NCI-H187 (cell line): ENCODE measurements at regions not wholly inside any gene's neighbourhood (a gene's known extent, or its start where the extent isn't known, plus 50 kb on each side); places are given as distances from the start of the nearest gene placed in this dataset.
"Not testable (repeated sequence)": the region's sequence is repeated elsewhere in the genome, so short reads cannot be mapped to it uniquely, and the experiment has no call there.

Experiments used
- DNase-seq, 2 experiments: peaks; one replicate each; lab custom pipeline; 2025; lab: John Stamatoyannopoulos, UW

- no peak for DNase-seq
These were observed 115.2 kb upstream of the IFNE start for GRCh38 chr9:21597284-21597683.

DNA sequence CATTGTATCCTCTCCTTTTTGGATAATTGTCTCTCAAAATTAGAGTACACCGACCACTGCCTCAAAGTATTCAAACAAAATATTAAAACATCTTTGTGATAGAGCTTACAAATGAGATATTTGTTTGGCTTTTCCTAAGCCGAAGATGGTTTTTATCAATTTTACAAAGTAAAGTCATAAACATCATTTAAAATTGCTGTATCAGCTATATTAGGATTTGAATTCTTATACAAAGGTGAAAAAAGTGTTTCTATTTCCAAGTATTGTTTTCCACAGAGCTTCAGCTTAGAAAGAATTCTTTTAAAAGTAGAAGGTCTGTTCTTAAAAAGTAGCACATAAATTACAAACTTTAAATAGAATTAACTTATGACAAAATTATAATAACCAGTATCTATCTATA is 116.6 kb upstream of the IFNE start:
- DNase-seq: no peak

GRCh38 chr9:21605489-21605931 is 123.4 kb upstream of the IFNE start:
- no peak for DNase-seq

GRCh38 chr9:21607576-21607975 is 125.5 kb upstream of the IFNE start:
- no peak for DNase-seq

GRCh38 chr9:21608200-21608599 is 126.1 kb upstream of the IFNE start:
- no peak for DNase-seq

- DNase-seq: no peak
These were observed 127.4 kb upstream of the IFNE start for GRCh38 chr9:21609506-21609905.

DNA sequence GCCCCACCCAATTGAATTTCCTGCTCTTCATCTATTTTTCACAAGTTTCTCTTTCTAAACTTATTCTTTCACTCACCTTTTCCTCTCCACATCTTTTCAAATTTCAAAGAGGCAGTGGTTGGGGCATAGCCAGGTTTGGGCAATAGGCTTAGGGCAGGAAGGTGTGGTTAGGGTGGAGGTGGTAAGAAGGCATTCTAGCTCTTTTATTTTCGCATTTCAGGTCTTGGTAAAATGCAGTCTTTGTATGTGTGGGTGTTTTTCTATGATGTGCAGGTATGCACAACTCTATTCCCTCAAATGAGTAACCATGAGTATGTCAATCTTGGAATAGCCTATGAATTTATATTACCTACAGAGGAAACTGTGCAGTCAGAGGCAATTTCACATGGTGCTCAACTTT is 129.8 kb upstream of the IFNE start:
- DNase-seq: no peak

DNA sequence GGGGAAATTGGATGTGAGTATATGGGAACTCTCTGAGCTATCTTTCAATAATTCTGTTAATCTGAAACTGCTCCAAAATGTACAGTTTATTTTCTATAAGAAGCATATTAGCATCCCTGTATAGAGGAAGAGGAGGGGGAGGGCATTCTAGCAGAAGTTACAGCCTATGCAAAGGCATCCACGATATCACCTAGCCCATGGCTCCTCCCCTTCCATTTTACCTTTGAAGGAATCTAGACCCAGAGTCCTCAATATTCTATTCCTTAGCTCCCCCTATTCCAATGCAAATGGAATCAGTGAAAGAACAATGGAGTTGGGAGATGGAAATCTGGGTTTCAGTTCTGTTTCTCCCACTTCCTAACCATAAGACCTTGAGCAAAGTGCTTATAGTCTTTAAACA is 132.9 kb upstream of the IFNE start:
- DNase-seq: no peak

DNA sequence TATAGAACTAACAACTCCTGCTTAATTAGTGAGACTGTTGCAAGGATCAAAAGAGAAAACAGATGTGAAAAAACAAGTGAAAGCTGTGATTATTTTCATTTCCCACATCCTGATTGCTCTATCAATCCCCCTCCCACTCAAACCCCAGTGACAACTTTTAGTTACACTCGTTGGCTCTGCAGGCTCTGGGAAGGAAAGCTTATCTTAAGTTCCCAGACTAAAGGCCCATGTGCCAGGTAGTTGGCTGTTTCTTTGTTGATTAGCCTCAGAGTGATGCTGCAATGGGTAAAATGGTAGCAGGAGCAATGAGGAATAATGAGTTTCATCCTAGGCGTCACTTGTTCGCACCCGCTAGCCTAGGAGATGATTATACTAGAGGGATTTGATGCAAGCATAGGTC is 133.3 kb upstream of the IFNE start:
- no peak for DNase-seq

- no peak for DNase-seq
These were observed 134.1 kb upstream of the IFNE start for GRCh38 chr9:21616082-21616778.

DNA sequence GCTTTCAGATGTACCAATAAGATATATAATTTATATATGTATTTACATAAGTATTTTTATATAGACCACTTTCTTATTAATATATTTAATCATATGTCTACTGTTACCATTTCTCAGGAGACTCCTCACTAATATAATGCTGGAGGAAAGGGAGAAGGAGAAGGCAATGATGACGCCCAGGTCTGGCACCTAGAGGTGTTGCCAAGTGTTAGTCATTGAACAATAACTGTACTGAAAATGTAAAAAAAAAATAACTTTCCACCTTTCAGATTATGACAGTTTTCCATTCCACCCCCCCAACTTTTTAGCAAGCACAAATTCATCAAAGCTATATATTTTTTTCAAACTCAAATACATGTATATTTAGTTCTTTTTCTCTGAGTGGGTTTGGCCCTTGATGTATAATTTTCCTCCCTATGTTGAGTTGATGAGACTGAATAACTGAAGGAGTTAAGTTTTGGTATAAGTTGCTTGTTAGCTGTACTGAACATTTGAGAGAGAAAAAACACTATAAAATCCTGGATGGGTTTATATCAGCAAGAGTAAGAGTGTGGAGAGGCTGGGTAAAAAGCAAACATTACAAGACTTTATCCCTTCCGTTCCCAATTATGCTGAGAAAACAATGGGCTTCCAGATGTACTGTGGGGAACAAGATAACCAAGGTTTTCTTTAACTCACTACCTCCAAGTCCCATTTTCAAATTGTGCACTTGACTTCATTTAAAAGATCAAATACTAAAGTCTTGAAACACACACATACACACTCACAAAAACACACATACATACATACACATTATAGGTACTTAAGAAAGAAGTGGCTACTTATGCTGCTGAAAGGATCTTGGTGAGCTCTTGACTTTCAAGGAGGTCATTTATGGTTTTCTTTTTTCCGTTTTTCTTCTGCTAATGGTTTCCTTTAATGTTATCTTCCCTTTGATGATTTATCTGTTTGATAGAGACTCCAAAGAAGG is 142.8 kb upstream of the IFNE start:
- DNase-seq: peak; percentile 3 to 27

- no peak for DNase-seq
These were observed 144.4 kb upstream of the IFNE start for GRCh38 chr9:21626493-21626892.

DNA sequence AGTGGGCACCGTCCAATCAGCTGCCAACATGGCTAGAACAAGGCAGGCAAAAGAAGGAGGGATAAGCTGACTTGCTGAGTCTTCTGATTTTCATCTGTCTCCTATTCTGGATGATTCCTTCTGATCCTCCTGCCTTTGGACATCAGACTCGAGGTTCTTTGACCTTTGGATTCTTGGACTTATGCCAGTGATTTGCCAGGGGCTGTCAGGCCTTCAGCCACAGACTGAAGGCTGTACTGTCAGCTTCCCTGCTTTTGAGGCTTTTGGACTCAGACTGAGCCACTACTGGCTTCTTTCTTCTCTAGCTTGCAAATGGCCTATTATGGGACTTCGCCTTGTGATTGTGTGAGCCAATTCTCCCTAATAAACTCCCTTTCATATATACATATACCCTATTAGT is 146.8 kb upstream of the IFNE start:
- DNase-seq: not testable (repeated sequence)

GRCh38 chr9:21634951-21635350 is 152.8 kb upstream of the IFNE start:
- DNase-seq: no peak

GRCh38 chr9:21638104-21638503 is 156.0 kb upstream of the IFNE start:
- DNase-seq: no peak

- no peak for DNase-seq
These were observed 149.3 kb upstream of the MTAP start for GRCh38 chr9:21653091-21653490.

DNA sequence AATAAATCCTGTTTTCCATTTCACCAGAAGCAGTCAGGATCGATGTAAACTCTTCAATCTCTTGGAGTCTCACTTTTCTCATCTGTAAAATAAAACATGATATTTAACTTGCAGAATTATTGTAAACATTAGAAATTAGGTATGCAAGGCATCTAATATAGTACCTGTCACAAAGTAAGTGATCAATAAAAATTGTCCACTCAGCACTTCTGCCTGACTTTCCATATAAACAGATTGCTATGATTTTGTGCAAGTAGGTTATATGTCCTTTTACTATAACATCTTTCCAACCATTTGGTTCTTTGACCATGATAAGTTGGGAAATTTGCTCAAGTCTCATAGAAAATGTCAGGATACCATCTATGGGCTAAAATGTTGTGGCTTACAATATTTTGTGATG is 148.8 kb upstream of the MTAP start:
- no peak for DNase-seq

DNA sequence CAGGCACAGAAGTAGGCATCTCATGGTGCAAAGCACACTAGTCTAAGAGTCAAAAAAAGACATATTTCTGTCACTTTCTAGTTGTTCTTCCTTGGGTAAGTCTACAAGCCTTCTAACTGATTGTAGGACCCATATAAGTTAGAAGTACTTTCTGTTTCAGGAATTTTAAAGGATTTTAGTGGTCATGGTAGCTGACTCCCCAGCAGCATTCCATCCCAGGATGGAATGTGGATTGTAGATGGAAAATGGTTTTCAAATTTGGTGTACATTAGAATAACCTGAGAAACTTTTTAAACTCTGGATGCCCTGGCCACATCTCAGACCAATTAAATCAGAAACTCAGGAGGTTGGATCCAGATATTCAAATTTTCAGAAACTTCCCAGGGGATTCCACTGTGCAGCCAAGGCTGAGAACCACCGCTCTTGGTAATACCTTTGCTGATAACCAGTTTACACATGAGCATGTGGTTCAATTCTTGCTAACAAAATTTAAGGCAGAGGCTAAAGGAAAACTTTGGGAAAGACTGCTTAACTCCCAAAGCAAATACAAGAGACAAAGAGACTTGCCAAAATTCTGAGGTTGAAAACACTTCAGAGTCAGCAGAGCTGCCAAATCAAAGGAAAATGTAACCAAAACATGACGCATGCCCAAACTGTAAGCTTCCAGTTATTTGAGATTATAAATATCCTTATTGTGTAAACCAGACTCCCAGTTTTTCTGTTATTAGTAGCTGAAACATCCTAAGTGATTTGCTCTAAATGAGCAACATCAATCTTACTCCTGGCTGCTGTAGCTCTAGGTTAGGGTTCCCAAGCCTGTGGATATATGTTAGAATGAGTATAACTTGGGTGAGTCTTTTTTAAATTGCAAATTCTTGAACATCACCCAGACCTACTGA is 145.4 kb upstream of the MTAP start:
- DNase-seq: no peak

GRCh38 chr9:21657966-21658667 is 144.3 kb upstream of the MTAP start:
- no peak for DNase-seq

- DNase-seq: no peak
These were observed 141.5 kb upstream of the MTAP start for GRCh38 chr9:21660976-21661375.

GRCh38 chr9:21661626-21662025 is 140.8 kb upstream of the MTAP start:
- DNase-seq: no peak

DNA sequence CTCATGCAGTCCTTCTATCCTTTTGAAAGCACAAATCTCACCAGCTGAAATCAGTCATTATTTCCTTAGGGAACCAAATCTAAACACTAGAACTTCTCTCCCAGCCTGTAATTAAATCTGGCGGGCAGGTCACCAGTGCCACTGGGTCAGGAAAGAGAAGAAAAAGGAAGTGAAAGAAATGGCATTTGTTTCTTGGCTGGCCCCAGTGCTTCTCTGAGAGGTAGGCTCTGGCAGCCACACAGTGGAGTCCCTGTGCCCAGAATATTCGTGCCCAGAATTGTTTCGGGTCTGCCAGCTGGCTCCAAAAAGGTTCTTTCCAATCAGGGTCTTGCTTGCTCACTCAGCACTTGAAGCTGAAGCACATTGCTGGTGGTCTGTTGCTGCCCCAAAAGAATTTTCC is 133.9 kb upstream of the MTAP start:
- no peak for DNase-seq
